ENCODE measurements at regions not wholly inside any gene's neighbourhood (a gene's known extent, or its start where the extent isn't known, plus 50 kb on each side); places are given as distances from the start of the nearest gene placed in this dataset.

- no peak for DNase-seq (ENCODE audit: low read depth)
- TF ChIP-seq CTCF (IDR thresholded peaks at IDR 0.05; ENCODE audit: insufficient read depth, low read length) = no peak
- no peak overlapping the region for H3K4me3 ChIP-seq (ENCODE audit: low read depth, low read length)
Measured at GRCh38 chr6:117169064-117169665, 96.2 kb upstream of the VGLL2 start.

- H3K4me3 ChIP-seq (ENCODE audit: low read depth, low read length) = no peak overlapping the region
- DNase-seq (ENCODE audit: low read depth) = no peak
Measured at GRCh38 chr6:117169781-117170281, 95.5 kb upstream of the VGLL2 start.

GRCh38 chr6:117174835-117175360 lies 90.5 kb upstream of the VGLL2 start:
- TF ChIP-seq CTCF (IDR thresholded peaks at IDR 0.05; ENCODE audit: insufficient read depth, low read length) = no peak
- H3K4me3 ChIP-seq (ENCODE audit: low read depth, low read length) = no peak overlapping the region
- no peak for DNase-seq (ENCODE audit: low read depth)

More at GRCh38 chr6:117169781-117170281, 95.5 kb upstream of the VGLL2 start:
- TF ChIP-seq CTCF (IDR thresholded peaks at IDR 0.05; ENCODE audit: insufficient read depth, low read length) = no peak

GRCh38 chr6:117188627-117189201 lies 76.6 kb upstream of the VGLL2 start:
- no peak for DNase-seq (ENCODE audit: low read depth)
- TF ChIP-seq CTCF (IDR thresholded peaks at IDR 0.05; ENCODE audit: insufficient read depth, low read length) = no peak
- H3K4me3 ChIP-seq (ENCODE audit: low read depth, low read length) = no peak overlapping the region

- no peak for TF ChIP-seq CTCF (IDR thresholded peaks at IDR 0.05; ENCODE audit: insufficient read depth, low read length)
- DNase-seq (ENCODE audit: low read depth) = no peak
- H3K4me3 ChIP-seq (ENCODE audit: low read depth, low read length) = no peak overlapping the region
Measured at GRCh38 chr6:117191009-117191408, 74.3 kb upstream of the VGLL2 start.

- TF ChIP-seq CTCF (IDR thresholded peaks at IDR 0.05; ENCODE audit: insufficient read depth, low read length) = no peak
- no peak for DNase-seq (ENCODE audit: low read depth)
- H3K4me3 ChIP-seq (ENCODE audit: low read depth, low read length) = no peak overlapping the region
Measured at GRCh38 chr6:117191448-117191847, 73.9 kb upstream of the VGLL2 start.

All from fibroblast of the aortic adventitia (primary cell).